HG03139 (cell line): ENCODE measurements at regions not wholly inside any gene's neighbourhood (a gene's known extent, or its start where the extent isn't known, plus 50 kb on each side); places are given as distances from the start of the nearest gene placed in this dataset.

Experiments used
- ATAC-seq: cut with Tn5 transposase; IDR thresholded peaks from one replicate; pipeline ENCODE4 v1.9.1; 2021; ENCODE audit not compliant: unreplicated experiment

DNA sequence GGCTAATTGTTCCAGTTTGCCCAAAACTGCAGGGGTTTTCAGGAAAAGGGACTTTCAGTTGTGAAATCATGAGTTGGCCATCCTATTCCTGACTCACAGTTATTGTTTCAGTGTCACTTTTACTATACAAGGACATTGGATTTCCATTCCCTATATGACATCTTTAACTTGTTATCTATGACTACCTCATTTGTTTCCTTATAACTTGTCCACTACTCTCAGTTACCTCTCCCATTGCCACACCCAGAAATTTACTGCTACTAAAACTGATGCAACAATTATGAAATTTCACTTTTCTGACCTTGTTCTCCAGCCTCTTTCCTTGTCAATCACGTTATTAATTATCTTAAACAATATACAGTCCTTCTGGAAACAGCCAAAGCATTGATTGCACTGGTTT is 116.5 kb upstream of the ZNF804A start:
- no peak for ATAC-seq

DNA sequence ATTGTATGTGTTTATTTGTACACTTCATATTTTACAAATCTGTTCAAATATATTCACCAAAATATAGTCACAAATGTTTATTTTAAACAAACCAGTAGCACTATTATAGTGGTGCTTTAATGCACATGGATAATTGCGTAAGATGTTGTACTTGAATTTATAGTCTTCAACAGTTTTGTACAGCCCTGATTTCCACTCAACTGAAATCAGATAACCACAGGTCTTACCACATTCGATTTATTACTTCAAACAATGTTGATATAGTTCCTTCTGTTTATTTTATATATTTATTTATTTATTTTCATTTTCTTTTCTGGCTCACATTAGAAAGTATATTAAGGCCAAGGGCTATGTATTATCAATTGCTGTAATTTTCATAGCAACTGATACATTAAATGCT is 99.4 kb upstream of the ZNF804A start:
- ATAC-seq, result no peak

DNA sequence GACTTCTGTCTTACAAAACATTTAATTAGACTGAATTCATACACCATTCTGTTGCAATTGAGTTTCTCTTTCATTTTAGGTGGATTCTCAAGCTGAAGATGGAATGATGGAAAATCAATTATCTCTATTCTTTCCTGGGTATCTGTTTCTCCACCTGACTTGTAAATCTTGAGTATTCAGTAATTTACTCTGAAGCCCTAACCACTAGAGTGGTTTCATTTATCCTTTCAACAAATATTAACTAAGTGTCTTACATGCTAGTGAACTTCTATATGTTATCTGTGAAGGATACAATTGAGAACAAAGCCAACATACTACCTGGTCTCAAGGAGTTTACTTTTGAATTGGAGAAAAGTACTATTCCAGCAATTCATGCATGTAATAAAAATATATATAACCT is 94.1 kb upstream of the ZNF804A start:
- ATAC-seq, result no peak

DNA sequence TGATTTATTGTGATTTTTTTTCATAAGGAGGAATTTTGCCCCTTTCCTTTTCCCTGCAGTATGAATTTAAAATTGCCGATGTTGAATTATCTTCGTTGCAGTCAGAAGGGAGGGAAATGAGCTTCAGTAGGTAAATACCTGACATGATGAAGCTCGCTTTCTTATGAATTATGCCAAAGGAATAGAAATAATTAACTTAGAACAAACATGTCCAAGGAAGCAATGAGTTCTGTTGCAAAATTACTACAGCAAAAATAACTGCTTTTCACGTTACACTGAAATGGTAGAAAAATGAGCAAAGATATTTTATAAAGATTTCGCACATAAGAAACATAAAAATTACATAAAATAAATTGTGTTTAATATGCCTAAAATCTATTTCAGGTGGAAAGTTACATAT is 91.1 kb upstream of the ZNF804A start:
- ATAC-seq, result no peak

DNA sequence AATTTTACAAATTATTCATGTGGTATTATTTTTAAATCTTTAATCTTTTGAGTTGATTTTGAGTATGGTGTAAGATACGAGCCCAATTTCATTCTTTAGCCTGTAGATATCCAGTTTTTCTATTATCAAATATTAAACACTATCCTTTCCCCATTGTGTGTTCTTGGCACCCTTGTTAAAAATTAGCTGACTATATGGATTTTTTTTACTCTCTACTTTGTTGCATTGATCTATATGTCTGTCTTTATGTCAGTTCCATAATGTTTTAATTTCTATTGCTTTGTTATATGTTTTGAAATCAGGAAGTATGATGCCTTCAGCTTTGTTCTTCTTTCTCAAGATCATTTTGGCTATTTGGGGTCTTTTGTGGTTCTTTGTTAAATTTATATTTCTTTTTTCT is 80.9 kb upstream of the ZNF804A start:
- no peak for ATAC-seq

DNA sequence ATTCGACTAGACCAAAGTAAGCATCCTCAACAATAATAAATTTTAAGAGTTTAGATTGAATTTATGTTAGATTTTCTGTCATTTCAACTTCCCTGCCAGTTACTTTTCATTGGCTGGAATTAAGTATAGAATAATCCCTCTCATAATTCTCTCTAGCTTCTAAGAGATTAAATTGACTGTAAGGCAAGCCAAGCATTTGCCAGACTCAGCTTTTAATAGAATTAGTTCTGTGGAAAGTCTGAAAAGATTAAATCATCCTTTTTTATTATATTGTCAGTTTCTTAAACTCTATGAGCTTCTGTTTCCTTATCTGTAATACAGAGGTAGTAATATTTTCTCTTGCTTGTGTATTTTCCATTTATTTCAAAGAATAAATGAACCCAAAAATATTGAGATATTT is 77.9 kb upstream of the ZNF804A start:
- ATAC-seq, result no peak

DNA sequence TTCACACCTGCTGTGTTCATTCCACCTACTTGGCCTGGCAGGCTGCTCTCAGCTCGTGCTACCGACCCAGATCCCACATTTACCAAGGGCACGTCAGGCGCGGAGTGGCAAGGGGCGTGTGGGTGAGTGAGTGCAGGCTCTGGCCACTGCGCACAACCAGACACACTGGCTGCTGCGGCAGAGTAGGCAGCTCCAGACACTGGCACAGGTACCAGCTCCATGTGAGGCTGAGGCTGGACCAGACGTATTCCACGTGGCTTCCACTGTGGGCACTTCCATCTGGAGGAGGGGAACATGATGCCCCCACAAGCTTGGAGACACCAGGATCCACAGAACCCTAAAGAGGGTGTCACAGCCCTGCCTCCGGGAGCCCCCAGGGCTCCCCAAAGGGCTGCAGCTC is 74.6 kb upstream of the ZNF804A start:
- no peak for ATAC-seq

DNA sequence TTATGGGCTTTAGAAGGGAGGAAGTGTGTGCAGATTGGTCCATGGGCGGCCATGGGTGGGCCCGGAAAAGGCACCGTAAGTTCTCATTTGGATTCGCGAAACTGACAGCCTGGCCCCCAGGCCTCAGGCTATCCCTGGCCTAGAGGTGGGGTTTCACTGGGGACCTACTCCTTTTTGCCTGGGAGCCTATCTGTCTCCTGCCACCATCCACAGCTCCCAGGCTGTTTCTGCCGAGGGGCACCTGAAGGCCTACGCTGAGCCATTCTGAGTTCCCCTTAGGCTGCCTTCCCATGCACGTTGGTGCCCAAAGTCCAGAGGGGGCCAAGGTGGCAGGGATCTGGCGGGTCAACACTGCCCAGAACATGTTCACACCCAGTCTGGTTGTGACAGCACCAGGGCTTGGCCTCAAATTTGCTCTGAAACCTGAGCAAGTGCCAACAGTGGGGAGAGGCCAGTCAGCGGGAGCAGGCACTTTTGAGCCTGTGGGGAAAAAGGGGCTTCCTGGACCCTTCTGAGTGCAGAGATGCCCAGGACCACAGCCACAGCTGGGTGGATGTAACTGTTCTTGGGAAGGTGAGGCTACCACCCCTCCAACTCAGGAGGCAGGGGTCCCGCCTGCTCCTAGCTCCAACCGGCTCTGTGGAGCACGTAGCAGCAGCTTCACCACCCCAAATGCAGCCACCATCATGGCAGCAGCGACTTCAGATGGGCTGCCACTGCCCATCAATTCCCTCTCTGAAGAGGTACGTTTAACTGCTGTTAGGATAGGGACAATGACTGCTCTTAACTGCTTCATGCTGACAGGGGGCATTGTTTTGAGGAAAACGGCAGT is 73.6 kb upstream of the ZNF804A start:
- ATAC-seq, result no peak

DNA sequence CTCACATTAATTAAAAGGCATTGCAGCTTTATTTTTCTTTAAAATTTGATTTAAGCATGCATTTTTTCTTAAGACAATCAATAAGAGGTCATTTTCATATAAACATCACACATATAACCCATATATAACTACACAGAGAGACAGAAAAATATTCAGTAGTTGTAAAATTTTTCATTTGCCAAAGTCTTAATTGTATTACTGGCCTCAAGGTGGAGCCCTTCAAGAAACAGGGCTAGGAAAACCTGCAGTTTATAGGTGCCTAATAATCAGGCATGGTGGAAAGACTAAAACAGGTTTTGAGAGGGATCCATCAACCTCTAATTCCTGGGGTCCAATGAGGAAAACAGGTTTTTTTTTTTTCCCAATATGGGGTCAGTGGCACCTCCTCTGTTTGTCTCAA is 71.3 kb upstream of the ZNF804A start:
- ATAC-seq, result no peak

DNA sequence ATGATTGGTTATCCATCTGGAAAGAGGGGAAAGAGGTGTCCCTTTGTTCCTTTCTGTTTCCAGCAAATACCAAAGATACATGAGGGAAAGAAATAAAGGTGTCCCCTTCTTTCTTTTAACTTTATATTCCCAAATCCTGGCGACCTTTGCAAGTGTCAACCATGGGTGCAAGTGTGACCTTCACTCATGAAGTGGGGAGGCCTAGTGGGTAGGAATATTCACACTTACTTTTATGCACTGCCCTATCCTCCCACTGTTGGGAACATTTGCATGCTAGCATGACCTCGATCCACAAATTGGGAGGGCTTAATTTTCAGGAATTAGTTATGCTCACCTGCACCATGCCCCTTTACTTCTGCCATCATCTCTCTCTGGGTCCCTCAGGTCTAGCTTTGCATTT is 70.2 kb upstream of the ZNF804A start:
- ATAC-seq, result no peak

DNA sequence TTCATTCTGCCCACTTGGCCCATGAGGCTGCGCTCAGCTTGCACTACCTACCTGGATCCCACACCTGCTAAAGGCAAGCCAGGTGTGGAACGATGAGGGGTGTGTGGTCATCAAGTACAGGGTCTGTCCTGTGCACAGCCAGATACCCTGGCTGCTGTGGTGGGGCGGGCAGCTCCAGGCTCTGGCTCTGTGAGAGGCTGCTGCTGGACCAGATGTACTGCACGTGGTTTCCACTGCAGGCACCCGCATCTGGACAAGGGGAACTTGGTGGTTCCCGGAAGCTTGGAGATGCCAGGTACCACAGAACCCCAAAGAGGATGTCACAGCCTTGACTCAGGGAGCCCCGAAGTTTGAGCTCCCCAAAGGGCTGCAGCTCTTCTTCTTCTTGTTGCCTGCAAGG is 68.1 kb upstream of the ZNF804A start:
- no peak for ATAC-seq

DNA sequence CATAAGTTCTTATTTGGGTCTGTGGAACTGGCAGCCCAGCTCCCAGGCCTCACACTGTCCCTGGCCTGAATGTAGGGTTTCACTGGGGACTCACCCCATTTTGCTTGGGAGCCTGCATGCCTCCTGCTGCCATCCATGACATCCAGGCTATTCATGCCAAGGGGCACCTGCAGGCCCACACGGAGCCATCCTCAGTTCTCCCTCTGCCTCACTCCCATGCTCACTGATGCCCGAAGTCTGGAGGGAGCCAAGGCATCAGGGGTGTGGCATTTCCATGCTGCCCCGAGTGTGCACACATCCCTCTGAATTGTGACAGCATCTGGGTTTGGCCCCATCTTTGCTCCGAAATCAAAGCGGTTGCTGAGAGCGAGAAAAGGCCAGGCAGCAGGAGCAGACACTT is 67.4 kb upstream of the ZNF804A start:
- no peak for ATAC-seq

DNA sequence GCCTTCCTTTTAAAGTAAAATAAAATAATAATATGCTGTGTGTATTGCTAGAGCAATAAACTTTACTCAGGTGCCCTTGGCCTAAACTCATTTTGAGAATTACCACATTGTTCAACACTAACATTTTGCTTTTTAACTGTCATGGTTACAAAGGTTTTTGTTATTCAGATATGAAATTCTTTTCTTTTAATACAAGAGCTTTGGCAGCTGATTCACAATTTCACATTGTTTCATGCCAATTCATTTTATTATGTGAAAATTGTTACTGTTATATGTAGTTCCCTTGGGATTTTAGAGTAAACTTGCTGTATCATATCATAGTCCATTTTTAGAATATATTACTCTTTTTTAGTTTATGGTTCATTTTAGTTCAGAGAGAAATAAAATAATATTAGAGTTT is 65.8 kb upstream of the ZNF804A start:
- ATAC-seq, result no peak

DNA sequence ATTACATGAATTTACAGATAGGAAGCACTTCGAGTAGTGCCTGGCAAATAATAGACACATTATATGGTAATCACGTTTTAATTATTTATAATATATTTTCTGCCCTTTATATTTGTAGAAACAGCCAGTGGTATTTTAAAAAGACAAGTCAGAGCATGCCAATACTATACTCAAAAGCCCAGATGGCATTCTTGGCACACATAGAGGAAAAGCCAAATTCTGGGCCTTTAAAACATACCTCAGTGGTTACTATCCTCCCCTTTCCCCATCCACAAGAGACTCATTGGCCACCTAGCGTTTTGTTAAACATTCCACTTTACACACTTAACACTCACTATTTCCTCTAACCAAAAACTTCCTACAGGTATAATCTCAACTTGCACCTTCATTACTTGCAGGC is 63.3 kb upstream of the ZNF804A start:
- ATAC-seq, result no peak

DNA sequence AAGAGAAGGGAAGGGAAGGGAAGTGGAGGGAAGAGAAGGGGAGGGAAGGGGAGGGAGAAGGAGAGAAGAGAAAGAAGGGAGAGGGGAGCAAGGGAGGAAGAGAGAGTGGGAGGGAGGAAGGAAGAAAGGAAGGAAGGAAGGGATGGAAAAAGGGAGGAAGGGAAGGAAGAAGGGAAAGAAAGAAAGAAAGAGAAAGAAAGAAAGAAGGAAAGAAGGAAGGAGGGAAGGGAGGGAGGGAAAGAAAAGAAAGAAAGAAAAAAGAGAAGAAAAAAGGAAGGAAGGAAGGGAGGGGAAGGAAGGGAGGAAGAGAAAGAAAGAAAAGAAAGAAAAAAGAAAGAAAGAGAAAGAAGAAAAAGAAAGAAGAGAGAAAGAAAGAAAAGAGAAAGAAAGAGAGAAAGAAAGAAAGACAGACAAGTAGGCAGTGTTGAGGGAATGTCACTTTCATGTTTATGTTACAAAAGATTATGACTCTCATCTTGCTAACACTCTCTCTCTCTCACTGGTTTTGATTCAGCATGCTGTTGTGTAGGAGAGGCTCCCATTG is 58.0 kb upstream of the ZNF804A start:
- no peak for ATAC-seq

DNA sequence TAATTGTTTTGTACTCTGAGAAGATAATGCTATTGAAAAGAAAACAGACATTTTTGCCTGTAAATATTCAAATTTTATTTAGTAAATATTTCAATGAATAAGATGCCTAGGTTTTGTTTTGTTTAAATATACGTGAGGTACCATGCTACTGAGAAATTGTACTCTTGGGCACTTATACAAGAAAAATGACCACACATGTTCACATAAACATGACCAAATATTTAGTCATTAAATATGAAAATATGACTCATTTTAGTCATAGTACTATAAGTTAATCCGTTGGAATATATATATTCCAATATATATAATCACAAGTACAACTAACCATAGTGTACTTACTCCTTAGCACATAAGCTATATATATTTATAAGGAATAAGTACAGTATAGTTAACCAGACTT is 56.7 kb upstream of the ZNF804A start:
- ATAC-seq, result no peak

DNA sequence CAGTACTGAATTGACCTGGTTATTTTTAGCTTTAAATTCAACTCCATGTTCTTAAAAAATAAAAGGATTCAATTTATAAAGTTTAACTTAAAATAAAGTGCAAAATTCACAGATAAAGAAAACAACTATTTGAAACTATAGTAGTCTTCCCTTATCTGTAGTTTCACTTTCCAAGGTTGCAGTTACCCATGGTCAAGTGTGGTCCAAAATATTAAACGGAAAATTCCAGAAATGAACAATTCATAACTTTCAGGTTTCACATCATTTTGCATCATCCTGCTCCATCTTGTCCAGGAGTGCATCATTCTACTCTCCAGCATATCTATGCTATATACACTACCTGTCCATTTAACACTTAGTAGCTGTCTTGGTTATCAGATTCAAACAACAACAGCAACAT is 54.5 kb upstream of the ZNF804A start:
- ATAC-seq, result no peak
